ENCODE measurements at regions not wholly inside any gene's neighbourhood (a gene's known extent, or its start where the extent isn't known, plus 50 kb on each side); places are given as distances from the start of the nearest gene placed in this dataset.

- Histone ChIP-seq H3K9ac (no peak overlapping the region), H3K4me3 (ENCODE audit: low read depth in 2 of 2, low read length in 1 of 2) (no peak overlapping the region), H2AFZ (ENCODE audit: low read depth) (no peak overlapping the region), H3K9me2 (no peaks in the 10 kb centered on the region), H3K27ac (ENCODE audit: low read depth in 2 of 2, low read length in 1 of 2) (no peak overlapping the region), H3K4me1 (ENCODE audit: control insufficient read depth in 1 of 2, insufficient read depth in 2 of 2, low read depth in 1 of 2, low read length in 1 of 2) (no peaks in the 10 kb centered on the region), H3K36me3 (replicated peaks in 1 of 2; ENCODE audit: control insufficient read depth in 1 of 2, insufficient read depth in 2 of 2, low read length in 1 of 2) (no peaks in the 10 kb centered on the region), H3K79me2 (ENCODE audit: insufficient read depth) (no peaks in the 10 kb centered on the region), H4K20me1 (ENCODE audit: insufficient read depth) (no peaks in the 10 kb centered on the region), H3K27me3 (ENCODE audit: insufficient read depth) (no peaks in the 10 kb centered on the region), H3F3A (replicated peaks; ENCODE audit: insufficient read depth) (no peaks in the 10 kb centered on the region), H3K4me2 (no peak overlapping the region), H3K9me3 (no peaks in the 10 kb centered on the region)
- 0% methylated on average over 1 of the region's 1 CpG for WGBS (ENCODE audit: low lambda C conversion rate)
- ChIA-PET CTCF (no interaction called here), POLR2A (no interaction called here)
- no peak for TF ChIP-seq REST (IDR thresholded peaks at IDR 0.05; ENCODE audit: low read depth, low read length)
- no peak for TF ChIP-seq TAF1 (IDR thresholded peaks at IDR 0.05; ENCODE audit: borderline replicate concordance, low read depth, low read length)
- no peak for TF ChIP-seq TCF12 (IDR thresholded peaks at IDR 0.05)
- TF ChIP-seq NRF1 (IDR thresholded peaks at IDR 0.05; ENCODE audit: low read depth, low read length): no peak
- TF ChIP-seq CTCF (IDR thresholded peaks at IDR 0.05): no peak
- TF ChIP-seq EP300 (IDR thresholded peaks at IDR 0.05; ENCODE audit: borderline replicate concordance in 1 of 2, low read depth in 1 of 2, low read length in 1 of 2): no peak
- no peak for TF ChIP-seq RFX5 (IDR thresholded peaks at IDR 0.05; ENCODE audit: low read length)
- TF ChIP-seq GATA2 (CRISPR knock-in tag; IDR thresholded peaks at IDR 0.05): no peak
- TF ChIP-seq USF1 (IDR thresholded peaks at IDR 0.05; ENCODE audit: borderline replicate concordance, low read depth): no peak
- TF ChIP-seq JUND (IDR thresholded peaks at IDR 0.05): no peak
- TF ChIP-seq MAX (IDR thresholded peaks at IDR 0.05; ENCODE audit: low read depth): no peak
- no peak for TF ChIP-seq POLR2AphosphoS5 (IDR thresholded peaks at IDR 0.05; ENCODE audit: low read depth, low read length)
- TF ChIP-seq RAD21 (IDR thresholded peaks at IDR 0.05; ENCODE audit: low read length): no peak
- no peak for TF ChIP-seq PBX3 (IDR thresholded peaks at IDR 0.05)
- no peak for DNase-seq
These were observed 337.0 kb upstream of the CADM2 start for GRCh38 chr3:84621823-84622222.
